GM12878 (cell line): ENCODE measurements at regions not wholly inside any gene's neighbourhood (a gene's known extent, or its start where the extent isn't known, plus 50 kb on each side); places are given as distances from the start of the nearest gene placed in this dataset.

Source experiments
- ATAC-seq: fragments of 200-7000 bp; cut with Tn5 transposase; 3 replicates; pipeline ENCODE4 v1.9.1; 2020; ENCODE audit warnings: mild to moderate bottlenecking, moderate library complexity
- BruUV-seq: library from RNA; stranded (reverse); fragments of 400-500 nt; replicated peaks from 2 replicates; lab custom pipeline; 2021; lab: Mats Ljungman, UMichigan
- CTCF ChIA-PET: fragments of 300-600 bp; sonication (Branson Sonifier 250); formaldehyde crosslinking; extraction: SDS; loops from one replicate; lab custom pipeline; 2021; ENCODE audit warnings: inconsistent platforms; lab: Yijun Ruan, JAX
- POLR2A ChIA-PET: fragments of 350-600 bp; formaldehyde crosslinking; extraction: SDS; loops from one replicate; lab custom pipeline; 2021; ENCODE audit warnings: inconsistent platforms; lab: Charles Lee
- RAD21 ChIA-PET: fragments of 300-600 bp; sonication (Branson Sonifier 250); formaldehyde crosslinking; loops from one replicate; lab custom pipeline; 2023; ENCODE audit warnings: antibody characterized with exemption; ENCODE audit not compliant: unreplicated experiment; lab: Charles Lee
- SMC1A ChIA-PET: fragments of 300-600 bp; sonication (Branson Sonifier 250); formaldehyde crosslinking; loops from one replicate; lab custom pipeline; 2023; ENCODE audit not compliant: unreplicated experiment, uncharacterized antibody; lab: Charles Lee
- DNase-seq: peaks from one replicate; pipeline ENCODE4 v3.0.0-alpha.2; 2011; ENCODE audit warnings: low read depth, low spot score
- FAIRE-seq: peaks from 3 replicates; lab custom pipeline; 2011; peaks lifted over from hg19 to GRCh38; lab: Jason Lieb, UNC
- H2AFZ ChIP-seq: 2 replicates; pipeline ENCODE4 v1.6.0; 2011; ENCODE audit warnings: low read depth, low read length, control low read depth; ENCODE audit not compliant: control insufficient read depth
- H3K27ac ChIP-seq: 2 replicates; pipeline ENCODE4 v1.5.1; 2011; ENCODE audit warnings: control low read depth; ENCODE audit not compliant: control insufficient read depth, insufficient read depth
- H3K27me3 ChIP-seq, 2 experiments: replicated peaks in 1 of 2; 2 replicates each; pipeline versions ENCODE4 v1.6.0 to v1.6.1; 2011; ENCODE audit warnings: low read length in 1 of 2; ENCODE audit not compliant: control insufficient read depth in 2 of 2, insufficient read depth in 2 of 2
- H3K36me3 ChIP-seq, 2 experiments: 2 replicates each; pipeline ENCODE4 v1.5.1; 2011; ENCODE audit warnings: low read length in 1 of 2; ENCODE audit not compliant: control insufficient read depth in 2 of 2, insufficient read depth in 2 of 2
- H3K4me1 ChIP-seq: 2 replicates; pipeline ENCODE4 v1.6.1; 2011; ENCODE audit warnings: mild to moderate bottlenecking, low read length, moderate library complexity, mixed read lengths; ENCODE audit not compliant: control insufficient read depth, insufficient read depth
- H3K4me2 ChIP-seq: 2 replicates; pipeline ENCODE4 v1.6.0; 2011; ENCODE audit warnings: control low read depth; ENCODE audit not compliant: control insufficient read depth, insufficient read depth
- H3K4me3 ChIP-seq: fragments of 200-600 bp; sonication (generic); 2 replicates; pipeline ENCODE4 v1.5.1; 2016
- H3K79me2 ChIP-seq: 2 replicates; pipeline ENCODE4 v1.6.0; 2011; ENCODE audit warnings: low read length; ENCODE audit not compliant: control insufficient read depth, insufficient read depth
- H3K9ac ChIP-seq: 2 replicates; pipeline ENCODE4 v1.8.0; 2011; ENCODE audit warnings: low read length, control low read depth, mixed read lengths; ENCODE audit not compliant: control insufficient read depth, insufficient read depth
- H3K9me3 ChIP-seq: replicated peaks from 3 replicates; pipeline ENCODE4 v1.5.1; 2011; ENCODE audit warnings: mild to moderate bottlenecking, low read length; ENCODE audit not compliant: control insufficient read depth, insufficient read depth
- H4K20me1 ChIP-seq: 2 replicates; pipeline ENCODE4 v1.6.0; 2011; ENCODE audit not compliant: control insufficient read depth, insufficient read depth
- NR2C1 ChIP-seq: fragments of 450-650 bp; IDR thresholded peaks from 2 replicates; pipeline ENCODE4 v1.6.1; 2017; ENCODE audit warnings: antibody characterized with exemption, mild to moderate bottlenecking, moderate library complexity
- USF2 ChIP-seq: IDR thresholded peaks from 2 replicates; pipeline ENCODE4 v1.6.1; 2011; ENCODE audit warnings: low read depth, low read length, improper control_type of control experiment, borderline replicate concordance
- ZBTB40 ChIP-seq: fragments of 450-650 bp; IDR thresholded peaks from 2 replicates; pipeline ENCODE4 v1.6.1; 2016; ENCODE audit warnings: mild to moderate bottlenecking, moderate library complexity, borderline replicate concordance
- ZSCAN29 ChIP-seq: fragments of 450-650 bp; IDR thresholded peaks from 2 replicates; pipeline ENCODE4 v1.6.1; 2017; ENCODE audit warnings: mild to moderate bottlenecking, moderate library complexity
- WGBS: methylation state at CpG from one replicate; pipeline ENCODE4 v1.1.6; 2016; ENCODE audit warnings: low lambda C conversion rate; ENCODE audit not compliant: insufficient replicate concordance, insufficient coverage; ENCODE audit errors: missing lambda C conversion rate; 5-methylcytosine and 5-hydroxymethylcytosine counted together
- in situ Hi-C: fragments of 300-500 bp; cut with MboI; formaldehyde crosslinking; loops from 9 replicates; pipeline ENCODE4 v1.14.3; 2018; ENCODE audit warnings: mixed read lengths
- intact Hi-C: fragments of 100-400 bp; cut with micrococcal nuclease; formaldehyde crosslinking; loops from one replicate; pipeline ENCODE4 v1.14.2; 2022; ENCODE audit not compliant: unreplicated experiment

- Histone ChIP-seq H3K27ac (no peak overlapping the region), H4K20me1 (no peaks in the 10 kb centered on the region)
- RAD21 ChIA-PET = no interaction called here
- POLR2A ChIA-PET = interaction anchor here (0.6 kb wide), 1 partner anchor 56 kb away, joined by 3 read pairs; no protein-coding TSS in a partner anchor
- TF ChIP-seq NR2C1 (no peak), ZBTB40 (no peak), ZSCAN29 (no peak), USF2 (no peak)
- TF ChIP-seq, all 136 proteins: peak for 0
- Histone ChIP-seq H2AFZ (no peak overlapping the region), H3K9ac (no peak overlapping the region), H3K36me3 (no peaks in the 10 kb centered on the region), H3K4me1 (no peaks in the 10 kb centered on the region), H3K79me2 (no peaks in the 10 kb centered on the region), H3K27me3 (no peaks in the 10 kb centered on the region), H3K4me2 (no peak overlapping the region), H3K9me3 (no peaks in the 10 kb centered on the region), H3K4me3 (no peak overlapping the region)
- no peak for DNase-seq
- FAIRE-seq = no peak
- in situ Hi-C loops (no loop called here), intact Hi-C loops (no loop called here)
- 2% methylated on average over 3 of the region's 3 CpGs for WGBS
- CTCF ChIA-PET = interaction anchor here (1.2 kb wide), 1 partner anchor 42 kb away, joined by 4 read pairs; no protein-coding TSS in a partner anchor
- BruUV-seq = no TSS peak
- no peak for ATAC-seq
- SMC1A ChIA-PET = interaction anchor here (1.2 kb wide), 1 partner anchor 128 kb away, joined by 3 read pairs; no protein-coding TSS in a partner anchor
Measured at GRCh38 chr12:82058197-82058596, 299.0 kb upstream of the PPFIA2 start.
